HEK293T (cell line): ENCODE measurements at regions not wholly inside any gene's neighbourhood (a gene's known extent, or its start where the extent isn't known, plus 50 kb on each side); places are given as distances from the start of the nearest gene placed in this dataset.

Source experiments
- CTCF ChIA-PET: fragments of 350-600 bp; formaldehyde crosslinking; extraction: SDS; loops from one replicate; lab custom pipeline; 2021; ENCODE audit warnings: antibody characterized with exemption, inconsistent platforms; lab: Yijun Ruan, JAX
- POLR2A ChIA-PET: fragments of 350-600 bp; formaldehyde crosslinking; extraction: SDS; loops from one replicate; lab custom pipeline; 2020; ENCODE audit warnings: antibody characterized with exemption, inconsistent platforms; lab: Yijun Ruan, JAX
- DNase-seq: peaks from one replicate; pipeline ENCODE4 v3.0.0; 2012; ENCODE audit warnings: mixed read lengths; ENCODE audit errors: extremely low spot score
- ARNT ChIP-seq: fragments of 450-650 bp; IDR thresholded peaks from 2 replicates; pipeline ENCODE4 v1.6.1; 2017; ENCODE audit warnings: mild to moderate bottlenecking
- BHLHE40 ChIP-seq: fragments of 450-650 bp; IDR thresholded peaks from 2 replicates; pipeline ENCODE4 v1.6.1; 2016; ENCODE audit warnings: mild to moderate bottlenecking, moderate library complexity, borderline replicate concordance
- CTBP1 ChIP-seq: fragments of 450-650 bp; IDR thresholded peaks from 2 replicates; pipeline ENCODE4 v1.6.1; 2016; ENCODE audit warnings: borderline replicate concordance
- ELF4 ChIP-seq: fragments of 450-650 bp; IDR thresholded peaks from 2 replicates; pipeline ENCODE4 v1.6.1; 2017; ENCODE audit warnings: antibody characterized with exemption
- FOXA1 ChIP-seq: fragments of 450-650 bp; IDR thresholded peaks from 2 replicates; pipeline ENCODE4 v1.6.1; 2016; ENCODE audit warnings: mild to moderate bottlenecking
- FOXK2 ChIP-seq: fragments of 450-650 bp; IDR thresholded peaks from 2 replicates; pipeline ENCODE4 v1.6.1; 2016; ENCODE audit warnings: mild to moderate bottlenecking
- FOXM1 ChIP-seq: fragments of 450-650 bp; IDR thresholded peaks from 2 replicates; pipeline ENCODE4 v1.6.1; 2017; ENCODE audit warnings: mild to moderate bottlenecking, borderline replicate concordance
- HDGF ChIP-seq: fragments of 450-650 bp; IDR thresholded peaks from 2 replicates; pipeline ENCODE4 v1.6.1; 2017; ENCODE audit warnings: antibody characterized with exemption, borderline replicate concordance
- L3MBTL2 ChIP-seq: fragments of 450-650 bp; conservative IDR thresholded peaks from 2 replicates; pipeline ENCODE4 v1.6.1; 2016; ENCODE audit warnings: mild to moderate bottlenecking
- LEF1 ChIP-seq: fragments of 450-650 bp; IDR thresholded peaks from 2 replicates; pipeline ENCODE4 v1.6.1; 2017; ENCODE audit warnings: mild to moderate bottlenecking, borderline replicate concordance
- NFRKB ChIP-seq: fragments of 450-650 bp; IDR thresholded peaks from 2 replicates; pipeline ENCODE4 v1.6.1; 2016; ENCODE audit warnings: mild to moderate bottlenecking, moderate library complexity
- SP1 ChIP-seq: fragments of 450-650 bp; IDR thresholded peaks from 2 replicates; pipeline ENCODE4 v1.6.1; 2017
- SUZ12 ChIP-seq: fragments of 450-650 bp; IDR thresholded peaks from 2 replicates; pipeline ENCODE4 v1.6.1; 2016; ENCODE audit warnings: mild to moderate bottlenecking
- TARDBP ChIP-seq: fragments of 450-650 bp; IDR thresholded peaks from 2 replicates; pipeline ENCODE4 v1.6.1; 2016
- ZNF384 ChIP-seq: fragments of 450-650 bp; IDR thresholded peaks from 2 replicates; pipeline ENCODE4 v1.6.1; 2016
- TF ChIP-seq, protein P1 (sequence below): fragments of 450-650 bp; IDR thresholded peaks from 2 replicates; pipeline ENCODE4 v1.6.1; 2016

DNA sequence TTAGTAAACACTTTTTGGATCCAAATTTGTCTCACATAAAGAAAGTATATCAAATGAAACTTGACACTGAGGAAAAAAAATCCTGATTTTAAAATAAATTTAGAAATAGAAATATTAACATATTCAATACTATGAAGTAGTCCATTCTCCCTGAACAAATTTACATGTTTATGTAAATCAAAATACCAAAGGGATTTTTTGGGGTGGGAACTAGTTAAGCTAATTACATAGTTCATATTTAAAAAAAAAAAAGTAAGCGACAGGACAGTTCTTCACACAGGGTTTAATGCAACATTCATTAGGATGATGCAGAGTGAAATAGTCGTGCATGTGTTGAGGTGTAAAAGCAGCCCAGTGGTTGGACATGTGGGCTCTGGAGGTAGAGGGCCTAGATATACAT lies 433.5 kb upstream of the B3GALT2 start:
- CTCF ChIA-PET: no interaction called here
- DNase-seq: no peak
- no peak for TF ChIP-seq NFRKB
- no peak for TF ChIP-seq FOXA1
- no peak for TF ChIP-seq FOXK2
- no peak for TF ChIP-seq TARDBP
- no peak for TF ChIP-seq SP1
- TF ChIP-seq HDGF: no peak
- TF ChIP-seq ELF4: no peak
- TF ChIP-seq BHLHE40: no peak
- TF ChIP-seq LEF1: no peak
- TF ChIP-seq, protein P1, sequence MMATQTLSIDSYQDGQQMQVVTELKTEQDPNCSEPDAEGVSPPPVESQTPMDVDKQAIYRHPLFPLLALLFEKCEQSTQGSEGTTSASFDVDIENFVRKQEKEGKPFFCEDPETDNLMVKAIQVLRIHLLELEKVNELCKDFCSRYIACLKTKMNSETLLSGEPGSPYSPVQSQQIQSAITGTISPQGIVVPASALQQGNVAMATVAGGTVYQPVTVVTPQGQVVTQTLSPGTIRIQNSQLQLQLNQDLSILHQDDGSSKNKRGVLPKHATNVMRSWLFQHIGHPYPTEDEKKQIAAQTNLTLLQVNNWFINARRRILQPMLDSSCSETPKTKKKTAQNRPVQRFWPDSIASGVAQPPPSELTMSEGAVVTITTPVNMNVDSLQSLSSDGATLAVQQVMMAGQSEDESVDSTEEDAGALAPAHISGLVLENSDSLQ: no peak
- no peak for TF ChIP-seq ARNT
- TF ChIP-seq L3MBTL2: no peak
- no peak for TF ChIP-seq FOXM1
- POLR2A ChIA-PET: no interaction called here

DNA sequence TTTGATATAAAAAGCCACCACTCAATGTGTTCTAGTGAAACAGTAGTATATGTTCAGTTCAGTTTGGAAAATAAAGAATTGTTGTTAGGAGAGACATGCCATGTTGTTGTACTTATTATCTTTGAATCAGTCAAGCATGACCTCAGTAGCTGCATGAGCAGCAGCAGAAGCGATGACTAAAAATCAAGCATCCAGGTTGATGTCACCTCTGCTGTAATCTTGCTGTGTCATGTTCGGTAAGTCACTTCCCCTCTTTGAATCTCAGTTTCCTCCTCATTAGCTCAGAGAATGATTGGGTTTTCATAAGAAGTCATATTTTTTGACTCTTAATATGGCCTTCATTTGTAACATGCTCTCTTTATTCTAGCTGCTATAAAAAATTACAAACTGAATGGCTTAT lies 428.4 kb upstream of the B3GALT2 start:
- DNase-seq: no peak
- POLR2A ChIA-PET: no interaction called here
- CTCF ChIA-PET: no interaction called here
- no peak for TF ChIP-seq CTBP1
- TF ChIP-seq ZNF384: no peak

DNA sequence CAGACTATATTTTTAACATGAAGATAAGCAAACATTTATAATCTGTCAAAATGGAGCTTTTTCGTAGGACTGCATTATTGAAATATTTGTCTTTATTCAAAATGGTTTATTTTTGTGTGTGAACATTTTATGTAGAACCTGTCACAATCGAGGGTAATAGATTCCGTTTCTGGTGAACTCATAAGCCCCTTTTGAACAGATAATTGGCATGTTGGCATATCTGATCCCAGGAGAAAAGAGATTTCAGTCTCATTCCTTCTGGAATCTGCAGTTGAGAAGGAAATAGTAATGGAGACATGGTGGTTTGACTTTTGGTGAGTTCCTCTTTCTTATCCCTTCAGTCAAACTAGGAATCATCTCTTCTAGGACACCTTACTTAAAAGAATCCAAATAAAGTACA lies 427.9 kb upstream of the B3GALT2 start:
- POLR2A ChIA-PET: no interaction called here
- CTCF ChIA-PET: no interaction called here
- no peak for TF ChIP-seq FOXK2
- TF ChIP-seq L3MBTL2: no peak
- no peak for TF ChIP-seq HDGF
- no peak for TF ChIP-seq ELF4
- TF ChIP-seq FOXM1: no peak
- no peak for TF ChIP-seq TARDBP
- no peak for DNase-seq

DNA sequence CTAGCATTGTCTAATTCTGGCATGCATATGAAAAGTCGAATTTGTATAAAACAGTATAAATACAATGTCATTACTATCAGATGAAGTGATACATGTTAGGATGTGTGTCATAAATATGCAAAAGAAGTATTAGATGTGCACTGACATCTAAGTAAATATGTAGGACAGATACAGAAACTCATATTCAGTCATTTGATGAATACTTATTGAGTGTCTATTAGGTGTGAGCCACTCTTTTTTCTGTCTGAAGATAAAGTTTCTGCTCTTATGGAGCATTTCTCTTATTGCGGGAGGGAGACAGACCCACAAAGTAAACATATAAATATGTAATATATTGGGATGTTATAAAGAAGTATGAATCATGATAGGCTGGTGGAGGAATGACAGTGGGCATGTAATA lies 426.6 kb upstream of the B3GALT2 start:
- ChIA-PET POLR2A (no interaction called here), CTCF (no interaction called here)
- TF ChIP-seq BHLHE40: no peak
- no peak for TF ChIP-seq ELF4
- TF ChIP-seq LEF1: no peak
- no peak for TF ChIP-seq L3MBTL2
- TF ChIP-seq NFRKB: no peak
- no peak for TF ChIP-seq ARNT
- TF ChIP-seq FOXK2: no peak
- TF ChIP-seq, protein P1: no peak
- no peak for TF ChIP-seq HDGF
- no peak for TF ChIP-seq FOXA1
- no peak for TF ChIP-seq FOXM1
- TF ChIP-seq SUZ12: no peak
- no peak for DNase-seq

DNA sequence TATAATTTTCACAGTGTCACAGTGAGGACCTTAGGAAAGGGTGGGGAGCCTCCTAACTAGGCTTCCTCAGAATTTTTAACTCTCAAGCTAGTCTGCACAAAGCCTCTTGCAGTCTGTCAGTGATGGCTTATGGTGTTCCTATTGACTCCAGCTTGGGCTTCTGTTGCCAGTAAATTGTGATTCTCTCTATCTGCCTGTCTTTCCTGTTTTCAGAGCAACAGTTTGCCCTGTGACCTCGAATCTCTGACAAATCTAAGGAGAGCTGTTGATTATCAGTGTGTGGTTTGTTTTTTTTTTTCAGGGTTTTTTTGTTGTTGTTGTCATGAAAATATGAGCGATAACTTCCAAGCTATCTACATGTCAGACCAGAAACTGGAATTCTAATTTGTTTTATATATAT lies 423.2 kb upstream of the B3GALT2 start:
- DNase-seq: no peak
- ChIA-PET CTCF (no interaction called here), POLR2A (interaction anchor here (0.6 kb wide), 1 partner anchor 43 kb away, joined by 3 read pairs; no protein-coding TSS in a partner anchor)
- TF ChIP-seq NFRKB: no peak
- no peak for TF ChIP-seq FOXK2
- no peak for TF ChIP-seq CTBP1
- TF ChIP-seq FOXM1: no peak
- TF ChIP-seq SP1: no peak
- TF ChIP-seq, protein P1: no peak
- TF ChIP-seq LEF1: no peak
- TF ChIP-seq TARDBP: no peak
- no peak for TF ChIP-seq ZNF384
- no peak for TF ChIP-seq HDGF
- no peak for TF ChIP-seq L3MBTL2
- no peak for TF ChIP-seq SUZ12
- TF ChIP-seq ARNT: no peak
- no peak for TF ChIP-seq FOXA1
- no peak for TF ChIP-seq BHLHE40
- TF ChIP-seq ELF4: no peak

DNA sequence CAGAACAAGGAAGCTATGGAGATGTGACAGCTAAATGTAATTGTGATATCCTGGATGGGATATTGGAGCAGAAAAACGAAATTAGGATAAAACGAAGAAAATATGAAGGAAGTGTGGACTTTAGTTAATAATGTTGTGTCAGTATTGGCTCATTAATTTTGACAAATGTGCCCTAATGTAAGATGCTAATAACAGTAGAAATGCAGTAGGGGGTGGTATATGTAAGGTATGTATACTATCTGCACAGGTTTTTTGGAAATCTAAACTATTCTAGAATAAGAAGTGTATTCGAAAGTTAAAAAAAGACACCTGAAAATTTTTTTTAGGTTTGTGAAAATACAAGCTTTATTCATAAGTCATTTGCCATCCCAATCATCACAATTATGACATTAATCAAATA lies 421.4 kb upstream of the B3GALT2 start:
- TF ChIP-seq HDGF (no peak), FOXM1 (no peak), CTBP1 (no peak), L3MBTL2 (no peak), FOXK2 (no peak), SUZ12 (no peak), ARNT (no peak), NFRKB (no peak), ZNF384 (no peak), BHLHE40 (no peak), LEF1 (no peak), TARDBP (no peak)
- TF ChIP-seq, protein P1: no peak
- POLR2A ChIA-PET: no interaction called here
- CTCF ChIA-PET: no interaction called here
- DNase-seq: no peak

DNA sequence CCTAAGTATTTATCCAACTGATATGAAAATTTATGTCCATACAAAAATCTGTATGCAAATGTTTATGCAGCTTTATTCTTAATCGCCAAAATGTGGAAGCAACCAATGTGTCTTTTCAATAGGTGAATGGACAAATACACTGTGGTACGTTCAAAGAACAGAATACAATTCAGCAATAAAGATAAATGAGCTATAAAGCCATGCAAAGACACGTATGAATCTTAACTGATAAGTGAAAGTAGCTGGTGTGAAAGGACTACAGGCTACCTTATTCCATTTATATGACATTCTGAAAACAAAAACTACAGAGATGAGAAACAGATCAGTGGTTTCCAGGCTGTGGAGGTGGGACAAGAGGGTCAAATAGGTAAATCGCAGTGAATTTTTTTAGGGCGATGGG lies 419.6 kb upstream of the B3GALT2 start:
- ChIA-PET POLR2A (no interaction called here), CTCF (no interaction called here)
- TF ChIP-seq, protein P1: no peak
- TF ChIP-seq CTBP1 (no peak), ELF4 (no peak), SUZ12 (no peak), BHLHE40 (no peak), NFRKB (no peak), ARNT (no peak), FOXA1 (no peak), FOXK2 (no peak), HDGF (no peak), SP1 (no peak), L3MBTL2 (no peak)
- no peak for DNase-seq
